OCI-LY1 (cell line): ENCODE measurements at regions not wholly inside any gene's neighbourhood (a gene's known extent, or its start where the extent isn't known, plus 50 kb on each side); places are given as distances from the start of the nearest gene placed in this dataset.

ENCODE experiments used
- H2AFZ ChIP-seq: fragments of 200-600 bp; sonication (generic), shearing (Covaris generic); 2 replicates; pipeline ENCODE4 v1.6.0; 2014; ENCODE audit warnings: antibody characterized with exemption, mild to moderate bottlenecking, low read length
- H3F3A ChIP-seq: fragments of 200-600 bp; sonication (generic), shearing (Covaris generic); 2 replicates; pipeline ENCODE4 v1.6.0; 2014; ENCODE audit warnings: mild to moderate bottlenecking, antibody characterized with exemption, low read length, moderate library complexity; ENCODE audit not compliant: insufficient read depth
- H3K27ac ChIP-seq: fragments of 200-600 bp; sonication (generic); 2 replicates; pipeline ENCODE4 v1.5.1; 2014; ENCODE audit warnings: low read length, mixed run types, mild to moderate bottlenecking, low read depth; ENCODE audit not compliant: poor library complexity, severe bottlenecking
- H3K27me3 ChIP-seq: fragments of 200-600 bp; sonication (generic); 2 replicates; pipeline ENCODE4 v1.6.0; 2014; ENCODE audit warnings: antibody characterized with exemption, mild to moderate bottlenecking, low read length, moderate library complexity; ENCODE audit not compliant: insufficient read depth
- H3K36me3 ChIP-seq: fragments of 200-600 bp; sonication (generic); 2 replicates; pipeline ENCODE4 v1.6.1; 2014; ENCODE audit warnings: mild to moderate bottlenecking, antibody characterized with exemption, low read length, moderate library complexity, mixed read lengths; ENCODE audit not compliant: insufficient read depth
- H3K4me1 ChIP-seq: fragments of 200-600 bp; sonication (generic); 2 replicates; pipeline ENCODE4 v1.5.1; 2014; ENCODE audit warnings: mild to moderate bottlenecking, low read length, moderate library complexity; ENCODE audit not compliant: insufficient read depth, severe bottlenecking
- H3K4me2 ChIP-seq: fragments of 200-600 bp; sonication (generic), shearing (Covaris generic); 2 replicates; pipeline ENCODE4 v1.6.1; 2014; ENCODE audit warnings: low read length
- H3K4me3 ChIP-seq: fragments of 200-600 bp; sonication (generic); 2 replicates; pipeline ENCODE4 v1.5.1; 2014; ENCODE audit warnings: low read length, low read depth, mild to moderate bottlenecking, mixed read lengths; ENCODE audit not compliant: poor library complexity, severe bottlenecking
- H3K79me2 ChIP-seq: fragments of 200-600 bp; shearing (Covaris generic); 2 replicates; pipeline ENCODE4 v1.6.1; 2016; ENCODE audit warnings: mixed run types, low read length, mixed read lengths; ENCODE audit not compliant: insufficient read depth
- H3K9ac ChIP-seq: fragments of 200-600 bp; sonication (generic), shearing (Covaris generic); 2 replicates; pipeline ENCODE4 v1.6.1; 2014; ENCODE audit warnings: mild to moderate bottlenecking, low read length, mixed read lengths
- H3K9me2 ChIP-seq: fragments of 200-600 bp; sonication (generic), shearing (Covaris generic); 2 replicates; pipeline ENCODE4 v1.6.1; 2014; ENCODE audit warnings: low read depth, mild to moderate bottlenecking, low read length, mixed read lengths
- H3K9me3 ChIP-seq: fragments of 200-600 bp; shearing (Covaris generic); 2 replicates; pipeline ENCODE4 v1.6.1; 2014; ENCODE audit warnings: low read length, mixed read lengths
- H4K20me1 ChIP-seq: fragments of 200-600 bp; sonication (generic), shearing (Covaris generic); 2 replicates; pipeline ENCODE4 v1.6.0; 2016; ENCODE audit warnings: mild to moderate bottlenecking, low read length; ENCODE audit not compliant: insufficient read depth
- CTCF ChIP-seq: fragments of 200-600 bp; sonication (generic), shearing (Covaris generic); IDR thresholded peaks from 2 replicates; pipeline ENCODE4 v1.5.1; 2017; ENCODE audit warnings: mild to moderate bottlenecking, antibody characterized with exemption, low read length, moderate library complexity, mixed read lengths
- EZH2 ChIP-seq: fragments of 200-600 bp; sonication (generic), shearing (Covaris generic); IDR thresholded peaks from 2 replicates; pipeline ENCODE4 v1.8.0; 2017; ENCODE audit warnings: borderline replicate concordance, mixed run types, mild to moderate bottlenecking, antibody characterized with exemption, low read length, moderate library complexity, mixed read lengths

DNA sequence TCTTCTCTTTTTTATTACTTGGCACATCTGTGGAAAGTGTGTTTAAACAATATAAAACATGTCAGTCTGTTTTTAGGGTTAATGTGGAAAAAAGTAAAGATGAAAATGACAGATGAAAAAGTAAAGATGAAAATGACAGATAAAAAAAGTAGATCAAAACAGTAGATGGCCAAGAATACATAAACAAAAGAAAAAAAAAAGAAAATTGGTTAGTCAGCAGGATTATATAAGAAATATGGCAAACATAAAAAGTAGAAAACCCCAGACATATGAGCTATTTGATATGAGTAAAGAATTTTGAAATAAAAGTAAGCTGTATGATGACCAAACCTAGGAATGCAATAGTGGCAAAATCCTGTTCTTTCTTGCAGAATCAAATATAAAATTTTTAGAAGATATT is 365.7 kb upstream of the AKR1E2 start:
- Histone ChIP-seq H3K4me2 (no peak overlapping the region), H3K27ac (no peak overlapping the region), H3K27me3 (no peaks in the 10 kb centered on the region), H3K4me3 (no peak overlapping the region), H4K20me1 (no peaks in the 10 kb centered on the region), H3K9me3 (no peaks in the 10 kb centered on the region), H3K4me1 (no peaks in the 10 kb centered on the region), H3K36me3 (no peaks in the 10 kb centered on the region), H3K9ac (no peak overlapping the region), H2AFZ (no peak overlapping the region), H3K9me2 (no peaks in the 10 kb centered on the region), H3F3A (no peaks in the 10 kb centered on the region), H3K79me2 (no peaks in the 10 kb centered on the region)
- no peak for TF ChIP-seq EZH2
- no peak for TF ChIP-seq CTCF

- TF ChIP-seq EZH2, result no peak
- TF ChIP-seq CTCF, result no peak
- H4K20me1 ChIP-seq, result no peaks in the 10 kb centered on the region
- no peak overlapping the region for H3K9ac ChIP-seq
- no peaks in the 10 kb centered on the region for H3K79me2 ChIP-seq
- no peak overlapping the region for H3K27ac ChIP-seq
- H3K4me1 ChIP-seq, result no peaks in the 10 kb centered on the region
- H3K9me2 ChIP-seq, result no peaks in the 10 kb centered on the region
- no peaks in the 10 kb centered on the region for H3F3A ChIP-seq
- H3K9me3 ChIP-seq, result no peaks in the 10 kb centered on the region
- no peaks in the 10 kb centered on the region for H3K27me3 ChIP-seq
- H3K4me2 ChIP-seq, result no peak overlapping the region
- no peaks in the 10 kb centered on the region for H3K36me3 ChIP-seq
- no peak overlapping the region for H2AFZ ChIP-seq
- no peak overlapping the region for H3K4me3 ChIP-seq
Observed at GRCh38 chr10:4459531-4459930, 366.5 kb upstream of the AKR1E2 start.

- no peak for TF ChIP-seq EZH2
- TF ChIP-seq CTCF, result no peak
- Histone ChIP-seq H3K27ac (no peak overlapping the region), H3K9me2 (no peaks in the 10 kb centered on the region), H2AFZ (no peak overlapping the region), H3K27me3 (no peaks in the 10 kb centered on the region), H4K20me1 (no peaks in the 10 kb centered on the region), H3K36me3 (no peaks in the 10 kb centered on the region), H3K4me3 (no peak overlapping the region), H3K79me2 (no peaks in the 10 kb centered on the region), H3K4me2 (no peak overlapping the region), H3F3A (no peaks in the 10 kb centered on the region), H3K9me3 (no peaks in the 10 kb centered on the region), H3K9ac (no peak overlapping the region), H3K4me1 (no peaks in the 10 kb centered on the region)
Observed at GRCh38 chr10:4457597-4457996, 368.4 kb upstream of the AKR1E2 start.
